ENCODE measurements at regions not wholly inside any gene's neighbourhood (a gene's known extent, or its start where the extent isn't known, plus 50 kb on each side); places are given as distances from the start of the nearest gene placed in this dataset.

GRCh38 chr5:155912291-155912690, 414.7 kb upstream of the SGCD start:
- no peaks in the 10 kb centered on the region for H3K36me3 ChIP-seq (replicated peaks; ENCODE audit: insufficient read depth, low read length)
- H3K79me2 ChIP-seq (ENCODE audit: low read length) = no peaks in the 10 kb centered on the region
- no peaks in the 10 kb centered on the region for H3K4me1 ChIP-seq (ENCODE audit: low read length)
- H4K20me1 ChIP-seq (ENCODE audit: insufficient read depth, low read length) = no peaks in the 10 kb centered on the region
- no peak overlapping the region for H3K27ac ChIP-seq (ENCODE audit: low read length)
- no peaks in the 10 kb centered on the region for H3F3A ChIP-seq (ENCODE audit: insufficient read depth, low read length)
- no peak overlapping the region for H3K4me3 ChIP-seq (ENCODE audit: low read length)
- no peaks in the 10 kb centered on the region for H3K9me3 ChIP-seq (replicated peaks; ENCODE audit: insufficient read depth, low read length)
- no peaks in the 10 kb centered on the region for H3K27me3 ChIP-seq (replicated peaks; ENCODE audit: insufficient read depth, low read length)
- no peak overlapping the region for H2AFZ ChIP-seq (ENCODE audit: low read length)
- H3K9me2 ChIP-seq (replicated peaks; ENCODE audit: insufficient read depth, low read length) = no peaks in the 10 kb centered on the region
- no peak for TF ChIP-seq CTCF (IDR thresholded peaks at IDR 0.05; ENCODE audit: low read length)
- TF ChIP-seq EZH2phosphoT487 (IDR thresholded peaks at IDR 0.05; ENCODE audit: low read length) = no peak
- no peak for TF ChIP-seq EZH2 (optimal IDR thresholded peaks at IDR 0.05; ENCODE audit: low read depth, low read length)
- no peak overlapping the region for H3K4me2 ChIP-seq (ENCODE audit: low read depth, low read length)
- DNase-seq = no peak
- no peak overlapping the region for H3K9ac ChIP-seq (ENCODE audit: low read length)

- no peak overlapping the region for H2AFZ ChIP-seq (ENCODE audit: low read length)
- no peaks in the 10 kb centered on the region for H3K9me2 ChIP-seq (replicated peaks; ENCODE audit: insufficient read depth, low read length)
- H3K4me3 ChIP-seq (ENCODE audit: low read length) = no peak overlapping the region
- H3K4me1 ChIP-seq (ENCODE audit: low read length) = no peaks in the 10 kb centered on the region
- no peaks in the 10 kb centered on the region for H3K79me2 ChIP-seq (ENCODE audit: low read length)
- H3K4me2 ChIP-seq (ENCODE audit: low read depth, low read length) = no peak overlapping the region
- H3K27me3 ChIP-seq (replicated peaks; ENCODE audit: insufficient read depth, low read length) = no peaks in the 10 kb centered on the region
- H3F3A ChIP-seq (ENCODE audit: insufficient read depth, low read length) = no peaks in the 10 kb centered on the region
- no peak overlapping the region for H3K27ac ChIP-seq (ENCODE audit: low read length)
- no peak for TF ChIP-seq CTCF (IDR thresholded peaks at IDR 0.05; ENCODE audit: low read length)
- TF ChIP-seq EZH2phosphoT487 (IDR thresholded peaks at IDR 0.05; ENCODE audit: low read length) = no peak
- no peak for TF ChIP-seq EZH2 (optimal IDR thresholded peaks at IDR 0.05; ENCODE audit: low read depth, low read length)
- no peaks in the 10 kb centered on the region for H3K9me3 ChIP-seq (replicated peaks; ENCODE audit: insufficient read depth, low read length)
- DNase-seq = no peak
- no peaks in the 10 kb centered on the region for H3K36me3 ChIP-seq (replicated peaks; ENCODE audit: insufficient read depth, low read length)
- H3K9ac ChIP-seq (ENCODE audit: low read length) = no peak overlapping the region
- no peaks in the 10 kb centered on the region for H4K20me1 ChIP-seq (ENCODE audit: insufficient read depth, low read length)
These were observed 412.2 kb upstream of the SGCD start for GRCh38 chr5:155914766-155915165.

- Histone ChIP-seq H3K4me1 (ENCODE audit: low read length) (no peaks in the 10 kb centered on the region), H3K79me2 (ENCODE audit: low read length) (no peaks in the 10 kb centered on the region), H3F3A (ENCODE audit: insufficient read depth, low read length) (no peaks in the 10 kb centered on the region), H3K27ac (ENCODE audit: low read length) (no peak overlapping the region), H3K27me3 (replicated peaks; ENCODE audit: insufficient read depth, low read length) (no peaks in the 10 kb centered on the region), H3K9ac (ENCODE audit: low read length) (no peak overlapping the region), H3K36me3 (replicated peaks; ENCODE audit: insufficient read depth, low read length) (no peaks in the 10 kb centered on the region), H3K4me2 (ENCODE audit: low read depth, low read length) (no peak overlapping the region), H3K4me3 (ENCODE audit: low read length) (no peak overlapping the region), H2AFZ (ENCODE audit: low read length) (no peak overlapping the region), H3K9me2 (replicated peaks; ENCODE audit: insufficient read depth, low read length) (no peaks in the 10 kb centered on the region), H3K9me3 (replicated peaks; ENCODE audit: insufficient read depth, low read length) (no peaks in the 10 kb centered on the region), H4K20me1 (ENCODE audit: insufficient read depth, low read length) (no peaks in the 10 kb centered on the region)
- no peak for DNase-seq
- no peak for TF ChIP-seq EZH2phosphoT487 (IDR thresholded peaks at IDR 0.05; ENCODE audit: low read length)
- TF ChIP-seq CTCF (IDR thresholded peaks at IDR 0.05; ENCODE audit: low read length) = no peak
- TF ChIP-seq EZH2 (optimal IDR thresholded peaks at IDR 0.05; ENCODE audit: low read depth, low read length) = no peak
These were observed 411.4 kb upstream of the SGCD start for GRCh38 chr5:155915601-155916000.

Measured in MM.1S (cell line).